ENCODE measurements at regions not wholly inside any gene's neighbourhood (a gene's known extent, or its start where the extent isn't known, plus 50 kb on each side); places are given as distances from the start of the nearest gene placed in this dataset.
"Not testable (repeated sequence)": the region's sequence is repeated elsewhere in the genome, so short reads cannot be mapped to it uniquely, and the experiment has no call there.

DNA sequence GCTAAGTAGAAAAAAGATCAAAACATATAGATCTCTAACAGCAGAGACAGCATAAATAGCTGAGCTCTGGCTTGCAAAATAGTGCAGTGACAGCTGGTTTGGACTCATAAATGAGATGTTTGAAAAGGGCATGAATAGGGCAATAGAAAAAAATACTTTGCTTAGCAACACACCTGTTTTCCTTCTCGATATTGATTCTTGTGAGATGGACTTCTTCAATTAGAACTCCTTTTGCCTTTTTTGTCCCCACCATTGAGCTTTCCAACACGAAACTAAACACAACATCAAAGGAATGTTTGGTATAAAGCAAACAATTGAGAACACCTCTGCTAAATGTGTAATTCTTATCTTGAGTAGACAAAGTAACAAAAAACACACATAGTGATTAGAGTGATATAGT is 726.3 kb downstream of the RAPGEF2 start:
- DNase-seq (ENCODE audit: low spot score) = no peak

GRCh38 chr4:159837071-159837470 is 734.2 kb downstream of the RAPGEF2 start:
- no peak for DNase-seq (ENCODE audit: low spot score)

GRCh38 chr4:159855731-159856130 is 752.9 kb downstream of the RAPGEF2 start:
- no peak for DNase-seq (ENCODE audit: low spot score)

DNA sequence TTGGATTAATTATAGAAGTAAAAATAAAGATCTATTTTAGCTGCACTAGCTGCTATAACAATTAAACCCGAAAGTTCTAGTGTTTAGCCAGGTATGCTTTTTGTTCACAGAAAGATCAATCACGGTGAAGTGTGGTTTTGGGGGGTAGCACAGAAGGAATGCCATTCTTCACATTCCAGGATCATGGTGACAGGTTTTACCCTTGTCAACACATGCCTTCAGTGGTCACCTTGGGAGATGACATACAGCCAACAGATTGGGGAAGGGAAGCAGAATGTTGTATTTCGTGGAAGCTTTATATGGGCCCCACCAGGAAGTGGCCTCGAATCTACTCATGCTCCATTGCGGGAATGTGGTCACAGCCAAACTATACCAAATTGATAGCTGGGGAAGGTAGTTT is 753.6 kb downstream of the RAPGEF2 start:
- no peak for DNase-seq (ENCODE audit: low spot score)

DNA sequence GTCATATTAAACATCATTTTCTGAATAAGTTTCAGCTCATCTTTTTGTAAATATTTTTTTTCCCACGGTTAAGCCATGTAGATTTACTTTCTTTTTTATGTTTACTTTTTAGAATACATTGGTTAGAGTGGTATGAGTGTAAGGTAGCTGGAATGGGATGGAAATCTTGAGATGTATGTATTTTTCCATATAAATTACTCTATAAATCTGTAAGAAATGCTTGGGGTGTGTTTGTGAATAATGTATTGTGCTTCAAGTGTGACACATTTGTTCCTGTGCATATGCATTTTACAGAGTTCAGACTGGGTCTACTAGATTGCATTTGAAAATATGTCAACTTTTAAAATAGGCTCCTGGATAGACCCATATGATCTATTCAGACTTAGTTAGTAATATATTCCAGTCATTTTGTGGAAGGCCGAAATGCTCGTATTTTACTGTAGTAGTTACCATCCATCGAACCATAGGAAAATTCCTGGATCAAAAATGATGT is 756.8 kb downstream of the RAPGEF2 start:
- no peak for DNase-seq (ENCODE audit: low spot score)

- DNase-seq (ENCODE audit: low spot score) = no peak
These were observed 758.1 kb downstream of the RAPGEF2 start for GRCh38 chr4:159860945-159861344.

GRCh38 chr4:159864337-159864736 is 761.5 kb downstream of the RAPGEF2 start:
- no peak for DNase-seq (ENCODE audit: low spot score)

DNA sequence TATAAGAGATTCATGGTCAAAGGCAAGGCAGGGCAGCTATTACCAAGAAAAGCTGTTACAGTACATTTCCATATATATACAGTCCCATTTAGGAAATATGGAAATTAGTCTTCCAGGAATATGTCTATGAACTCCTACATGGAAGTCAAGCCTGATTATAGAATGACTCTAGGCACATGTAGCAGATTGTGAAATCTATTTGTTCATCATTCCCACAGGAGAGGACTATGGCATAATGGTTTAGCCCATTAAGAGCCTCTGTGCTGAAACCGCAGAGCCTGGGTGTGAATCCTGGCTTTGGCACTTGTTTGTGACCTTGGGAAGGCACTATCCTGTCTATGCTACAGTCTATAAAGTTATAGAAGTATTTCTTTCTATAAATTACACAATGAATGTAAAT is 764.8 kb downstream of the RAPGEF2 start:
- DNase-seq (ENCODE audit: low spot score) = no peak

- not testable (repeated sequence) for DNase-seq (ENCODE audit: low spot score)
These were observed 766.1 kb downstream of the RAPGEF2 start for GRCh38 chr4:159868936-159869335.

GRCh38 chr4:159871141-159871540 is 768.3 kb downstream of the RAPGEF2 start:
- no peak for DNase-seq (ENCODE audit: low spot score)

DNA sequence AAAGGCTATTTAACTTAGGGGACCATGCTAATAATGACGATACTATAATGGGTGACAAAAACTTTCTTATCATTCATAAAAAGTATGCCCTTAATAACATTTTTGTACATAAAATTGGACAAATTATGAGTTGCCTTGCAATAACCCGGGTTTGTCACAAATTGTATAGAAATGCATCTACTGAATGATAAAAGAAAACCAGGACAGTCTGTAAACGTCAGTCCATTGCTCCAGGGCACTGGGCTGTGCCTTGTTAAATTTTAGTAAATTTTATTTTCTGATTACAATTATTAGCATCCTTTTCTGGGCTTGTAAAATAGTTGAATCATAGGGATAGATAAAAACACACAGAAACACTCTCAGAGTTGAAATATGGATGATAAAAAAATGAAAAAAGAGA is 778.3 kb downstream of the RAPGEF2 start:
- no peak for DNase-seq (ENCODE audit: low spot score)

- DNase-seq (ENCODE audit: low spot score) = no peak
These were observed 782.1 kb downstream of the RAPGEF2 start for GRCh38 chr4:159884989-159885388.

GRCh38 chr4:159899596-159899995 is 796.7 kb downstream of the RAPGEF2 start:
- DNase-seq (ENCODE audit: low spot score) = no peak

- DNase-seq (ENCODE audit: low spot score) = no peak
These were observed 797.7 kb downstream of the RAPGEF2 start for GRCh38 chr4:159900562-159900961.

DNA sequence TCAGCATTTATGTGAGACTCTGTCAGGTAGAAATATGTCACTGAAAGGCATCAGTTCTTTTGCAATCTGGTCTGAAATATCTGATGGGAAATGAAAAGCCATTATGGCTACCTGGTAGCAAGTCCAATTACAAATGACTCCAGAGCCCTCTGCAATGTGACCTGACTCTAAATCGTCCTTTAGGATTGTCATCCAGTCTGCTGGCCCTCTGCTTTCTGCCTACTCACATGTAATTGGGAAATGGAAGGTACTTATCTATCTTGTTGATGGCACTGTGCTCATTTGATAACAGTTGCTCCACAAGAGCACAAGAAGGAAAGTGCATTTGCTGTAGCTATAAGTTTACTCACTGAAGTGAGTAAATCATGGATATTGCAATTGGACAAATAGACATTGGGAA is 799.8 kb downstream of the RAPGEF2 start:
- DNase-seq (ENCODE audit: low spot score) = no peak

GRCh38 chr4:159904906-159905305 is 802.0 kb downstream of the RAPGEF2 start:
- DNase-seq (ENCODE audit: low spot score) = no peak

- no peak for DNase-seq (ENCODE audit: low spot score)
These were observed 803.2 kb downstream of the RAPGEF2 start for GRCh38 chr4:159906051-159906450.

DNA sequence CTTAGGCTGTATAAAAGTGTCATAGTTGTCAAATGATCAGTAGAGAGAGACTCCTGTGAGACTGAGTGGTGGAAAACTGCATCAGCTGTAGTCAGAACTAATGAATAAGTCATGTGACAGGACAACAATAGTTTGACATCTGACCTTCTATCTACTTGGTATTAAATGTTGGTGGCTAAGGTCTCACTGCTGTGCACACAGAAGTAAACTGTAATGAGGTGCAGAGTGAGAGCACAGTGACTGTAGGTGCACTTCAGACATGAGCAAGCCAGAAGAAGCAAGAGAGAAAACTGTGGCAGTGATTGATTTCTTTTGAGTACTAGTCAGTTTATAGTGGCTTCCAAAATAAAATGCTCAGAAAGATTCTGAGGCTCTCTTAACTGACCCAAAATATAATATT is 803.6 kb downstream of the RAPGEF2 start:
- no peak for DNase-seq (ENCODE audit: low spot score)

DNA sequence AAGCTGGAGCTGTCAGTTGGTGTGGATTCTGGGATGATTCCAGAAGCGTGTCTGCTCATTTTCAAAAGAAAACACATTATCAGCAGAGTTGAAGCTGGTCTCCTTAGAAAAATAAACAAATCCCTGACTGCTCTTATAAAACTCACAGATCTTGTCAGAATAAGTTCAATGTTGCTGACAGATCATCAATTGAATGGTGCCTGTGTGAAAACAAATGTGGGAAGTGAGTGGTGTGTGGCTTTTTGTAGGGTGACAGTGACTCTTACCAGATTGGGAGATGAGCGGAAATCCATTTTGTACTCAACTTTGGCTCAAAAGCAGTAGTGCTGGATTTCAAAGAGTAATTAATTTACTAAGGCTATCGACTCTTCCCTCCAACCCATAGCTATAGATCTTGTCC is 807.8 kb downstream of the RAPGEF2 start:
- no peak for DNase-seq (ENCODE audit: low spot score)

- DNase-seq (ENCODE audit: low spot score) = no peak
These were observed 819.2 kb downstream of the RAPGEF2 start for GRCh38 chr4:159922119-159922518.

DNA sequence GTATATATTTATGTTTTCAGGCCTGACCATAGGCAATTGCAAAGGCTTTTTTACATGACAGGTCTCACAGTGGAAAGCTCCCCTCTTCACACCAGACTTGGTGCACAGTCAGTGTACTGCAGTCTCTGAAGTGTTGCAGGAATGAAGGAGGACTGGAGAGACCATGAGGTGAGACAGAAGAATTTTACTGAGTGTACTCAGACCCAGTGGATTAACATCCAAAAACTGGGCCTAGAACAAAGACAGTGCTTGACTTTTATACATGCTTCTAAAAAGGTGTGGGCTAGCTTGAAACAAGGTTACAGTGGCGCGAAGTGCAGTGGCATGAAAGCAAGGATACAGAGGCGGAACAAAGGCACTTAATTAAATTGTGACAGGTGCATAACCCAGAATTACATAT is 822.9 kb downstream of the RAPGEF2 start:
- DNase-seq (ENCODE audit: low spot score) = no peak

DNA sequence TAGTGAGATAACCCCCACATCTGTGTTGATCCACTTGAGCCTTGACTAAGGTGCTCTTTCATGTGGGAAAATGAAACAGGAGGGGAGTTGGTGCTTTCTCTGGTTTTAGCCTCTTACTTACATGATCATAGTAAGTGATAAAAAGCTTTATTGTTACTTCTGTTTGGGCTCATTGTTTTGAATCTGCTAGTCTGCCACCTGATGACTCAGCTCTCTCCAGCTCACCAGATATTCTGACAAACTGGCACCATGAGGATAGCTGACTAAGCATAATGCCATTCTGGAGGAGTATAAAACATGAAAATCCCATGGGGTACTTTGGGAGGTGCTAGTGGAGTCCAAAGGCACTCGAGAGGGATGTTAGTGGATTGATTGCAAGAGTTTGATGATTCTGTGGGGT is 824.0 kb downstream of the RAPGEF2 start:
- no peak for DNase-seq (ENCODE audit: low spot score)

- no peak for DNase-seq (ENCODE audit: low spot score)
These were observed 824.9 kb downstream of the RAPGEF2 start for GRCh38 chr4:159927781-159928180.

DNA sequence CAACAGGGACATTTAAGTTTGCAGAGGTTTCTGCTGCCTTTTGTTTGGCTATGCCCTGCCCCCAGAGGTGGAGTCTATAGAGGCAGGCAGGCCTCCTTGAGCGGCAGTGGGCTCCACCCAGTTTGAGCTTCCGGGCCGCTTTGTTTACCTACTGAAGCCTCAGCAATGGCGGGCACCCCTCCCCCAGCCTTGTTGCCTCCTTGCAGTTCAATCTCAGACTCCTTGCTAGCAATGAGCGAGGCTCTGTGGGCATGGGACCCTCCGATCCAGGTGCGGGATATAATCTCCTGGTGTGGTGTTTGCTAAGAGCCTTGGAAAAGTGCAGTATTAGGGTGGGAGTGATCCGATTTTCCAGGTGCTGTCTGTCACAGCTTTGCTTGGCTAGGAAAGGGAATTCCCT is 831.7 kb downstream of the RAPGEF2 start:
- not testable (repeated sequence) for DNase-seq (ENCODE audit: low spot score)

GRCh38 chr4:159937595-159937994 is 834.7 kb downstream of the RAPGEF2 start:
- DNase-seq (ENCODE audit: low spot score) = no peak

Measured in CD4-positive, alpha-beta T cell treated with Interleukin-15 for 4 hours (primary cell).